ENCODE measurements at regions not wholly inside any gene's neighbourhood (a gene's known extent, or its start where the extent isn't known, plus 50 kb on each side); places are given as distances from the start of the nearest gene placed in this dataset.

- TF ChIP-seq REST (IDR thresholded peaks at IDR 0.05; ENCODE audit: low read depth) (no peak), EP300 (IDR thresholded peaks at IDR 0.05; ENCODE audit: borderline replicate concordance) (no peak), CEBPB (IDR thresholded peaks at IDR 0.05) (no peak), CREB1 (IDR thresholded peaks at IDR 0.05; ENCODE audit: low read depth) (no peak), MAX (IDR thresholded peaks at IDR 0.05) (no peak), TCF12 (IDR thresholded peaks at IDR 0.05; ENCODE audit: low read depth) (no peak), RAD21 (IDR thresholded peaks at IDR 0.05; ENCODE audit: low read depth) (no peak), TEAD4 (IDR thresholded peaks at IDR 0.05) (no peak), EGR1 (IDR thresholded peaks at IDR 0.05) (no peak), YY1 (IDR thresholded peaks at IDR 0.05; ENCODE audit: low read depth) (no peak), NFIC (IDR thresholded peaks at IDR 0.05) (no peak)
Observed at GRCh38 chr20:16132036-16132798, 441.0 kb downstream of the KIF16B start.
